CD4-positive, alpha-beta T cell (primary cell): ENCODE measurements at regions not wholly inside any gene's neighbourhood (a gene's known extent, or its start where the extent isn't known, plus 50 kb on each side); places are given as distances from the start of the nearest gene placed in this dataset.

Source experiments
- ATAC-seq: fragments of 200-7000 bp; cut with Tn5 transposase; one replicate; pipeline ENCODE4 v1.10.0; 2022; ENCODE audit warnings: mild to moderate bottlenecking; ENCODE audit not compliant: poor library complexity
- CTCF ChIA-PET: fragments of 350-600 bp; sonication (Branson Sonifier 250); formaldehyde crosslinking; loops from one replicate; lab custom pipeline; 2021; ENCODE audit warnings: antibody characterized with exemption, inconsistent platforms; lab: Charles Lee
- POLR2A ChIA-PET: fragments of 350-600 bp; sonication (Branson Sonifier 250); formaldehyde crosslinking; loops from one replicate; lab custom pipeline; 2021; ENCODE audit warnings: antibody characterized with exemption, inconsistent platforms; lab: Charles Lee
- DNase-seq, 14 experiments: peaks; one replicate each; pipeline ENCODE4 v3.0.0-alpha.2; 2013 to 2020; ENCODE audit warnings: mixed read lengths in 2 of 14
- H3K27ac ChIP-seq, 2 donors: one replicate each; pipeline versions ENCODE4 v1.5.1 to v1.7.0; 2013; ENCODE audit warnings: low read length in 2 of 2, low read depth in 1 of 2, mild to moderate bottlenecking in 1 of 2
- H3K27me3 ChIP-seq, 2 experiments: 1 replicate in 1 of 2; 2 replicates in 1 of 2; pipeline versions ENCODE4 v1.6.1 to v1.7.0; 2013; ENCODE audit warnings: low read length in 2 of 2, control low read depth in 1 of 2, mild to moderate bottlenecking in 1 of 2, moderate library complexity in 1 of 2; ENCODE audit not compliant: insufficient read depth in 2 of 2, control insufficient read depth in 1 of 2
- H3K36me3 ChIP-seq: one replicate; pipeline ENCODE4 v1.6.1; 2013; ENCODE audit warnings: low read length, control low read depth; ENCODE audit not compliant: insufficient read depth
- H3K4me1 ChIP-seq: one replicate; pipeline ENCODE4 v1.6.1; 2013; ENCODE audit warnings: low read length, control low read depth; ENCODE audit not compliant: insufficient read depth
- H3K4me3 ChIP-seq: one replicate; pipeline ENCODE4 v1.5.1; 2013; ENCODE audit warnings: mild to moderate bottlenecking, low read length, moderate library complexity
- H3K9me3 ChIP-seq, 2 experiments: 1 replicate in 1 of 2; 2 replicates in 1 of 2; pipeline versions ENCODE4 v1.6.1 to v1.7.0; 2013; ENCODE audit warnings: low read length in 2 of 2, mild to moderate bottlenecking in 2 of 2, control low read depth in 1 of 2, moderate library complexity in 1 of 2; ENCODE audit not compliant: control insufficient read depth in 1 of 2, insufficient read depth in 1 of 2
- H3K27ac Mint-ChIP-seq: one replicate; pipeline ENCODE4 v1.8.0; 2020; ENCODE audit warnings: mixed read lengths
- H3K27me3 Mint-ChIP-seq: one replicate; pipeline ENCODE4 v1.8.0; 2021; ENCODE audit warnings: mixed read lengths
- H3K36me3 Mint-ChIP-seq: one replicate; pipeline ENCODE4 v1.8.0; 2021; ENCODE audit warnings: low read depth, mixed read lengths
- H3K4me1 Mint-ChIP-seq: one replicate; pipeline ENCODE4 v1.8.0; 2021; ENCODE audit warnings: low read depth, mixed read lengths
- H3K4me3 Mint-ChIP-seq: one replicate; pipeline ENCODE4 v1.8.0; 2020; ENCODE audit warnings: mild to moderate bottlenecking, mixed read lengths
- H3K9me3 Mint-ChIP-seq: one replicate; pipeline ENCODE4 v1.8.0; 2020; ENCODE audit warnings: mixed read lengths
- CTCF ChIP-seq: fragments of 200-600 bp; IDR thresholded peaks from one replicate; pipeline ENCODE4 v1.8.0; 2022; ENCODE audit warnings: antibody characterized with exemption, mild to moderate bottlenecking
- intact Hi-C, 2 experiments: fragments of 100-400 bp; cut with DNase I in 1 of 2; cut with micrococcal nuclease in 1 of 2; formaldehyde crosslinking; loops; one replicate each; pipeline versions ENCODE4 v1.15.1 to v1.9.0; 2023 to 2025; cut with DNase I, micrococcal nuclease

GRCh38 chr17:79154951-79155585, 80.4 kb downstream of the ENGASE start:
- H3K27me3 ChIP-seq, result peaks cover 0 to 5% of the 10 kb centered on the region in 2 experiments
- TF ChIP-seq CTCF, result no peak
- CTCF ChIA-PET, result no interaction called here
- H3K27ac ChIP-seq, result no peak overlapping the region
- no peaks in the 10 kb centered on the region for H3K36me3 ChIP-seq
- no peaks in the 10 kb centered on the region for H3K4me1 ChIP-seq
- Mint-ChIP-seq H3K4me1 (peaks cover 4% of the 10 kb centered on the region), H3K27ac (no peak overlapping the region), H3K36me3 (no peaks in the 10 kb centered on the region), H3K9me3 (no peaks in the 10 kb centered on the region), H3K4me3 (no peak overlapping the region), H3K27me3 (no peaks in the 10 kb centered on the region)
- H3K9me3 ChIP-seq, result peaks cover 0 to 5% of the 10 kb centered on the region in 2 experiments
- intact Hi-C loops, result no loop called here
- ATAC-seq (no peak), DNase-seq (no peak)
- POLR2A ChIA-PET, result no interaction called here
- H3K4me3 ChIP-seq, result no peak overlapping the region

DNA sequence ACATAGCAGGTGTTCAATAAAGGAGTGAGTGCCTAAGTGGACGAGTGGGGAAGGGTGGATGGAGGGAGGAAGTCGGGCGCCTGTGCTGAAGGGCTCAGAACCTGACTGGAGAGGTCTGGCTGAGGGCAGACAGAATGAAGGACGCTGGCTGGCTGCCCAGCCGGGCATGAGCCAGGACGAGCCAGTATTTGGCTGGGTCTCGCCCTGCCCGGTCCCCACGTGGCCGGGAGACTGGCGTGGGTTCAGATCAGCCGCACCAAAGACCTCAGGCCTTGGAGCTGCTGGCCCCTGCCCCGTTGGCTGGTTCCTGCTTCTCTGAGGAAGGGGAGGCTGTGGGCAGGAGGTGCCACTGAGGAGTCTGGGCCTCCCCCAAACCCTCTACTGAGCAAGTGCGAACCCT, 79.8 kb downstream of the ENGASE start:
- no peak overlapping the region for H3K27ac Mint-ChIP-seq
- CTCF ChIA-PET, result no interaction called here
- Histone ChIP-seq H3K27me3 (peaks cover 0 to 5% of the 10 kb centered on the region in 2 experiments), H3K4me3 (no peak overlapping the region), H3K9me3 (no peaks in the 10 kb centered on the region), H3K36me3 (no peaks in the 10 kb centered on the region), H3K4me1 (no peaks in the 10 kb centered on the region), H3K27ac (no peak overlapping the region)
- ATAC-seq, result no peak
- H3K4me1 Mint-ChIP-seq, result peaks cover 4% of the 10 kb centered on the region
- no peaks in the 10 kb centered on the region for H3K9me3 Mint-ChIP-seq
- H3K27me3 Mint-ChIP-seq, result no peaks in the 10 kb centered on the region
- no peaks in the 10 kb centered on the region for H3K36me3 Mint-ChIP-seq
- POLR2A ChIA-PET, result no interaction called here
- intact Hi-C loops, result no loop called here
- DNase-seq, result no peak
- no peak overlapping the region for H3K4me3 Mint-ChIP-seq
- TF ChIP-seq CTCF, result no peak

DNA sequence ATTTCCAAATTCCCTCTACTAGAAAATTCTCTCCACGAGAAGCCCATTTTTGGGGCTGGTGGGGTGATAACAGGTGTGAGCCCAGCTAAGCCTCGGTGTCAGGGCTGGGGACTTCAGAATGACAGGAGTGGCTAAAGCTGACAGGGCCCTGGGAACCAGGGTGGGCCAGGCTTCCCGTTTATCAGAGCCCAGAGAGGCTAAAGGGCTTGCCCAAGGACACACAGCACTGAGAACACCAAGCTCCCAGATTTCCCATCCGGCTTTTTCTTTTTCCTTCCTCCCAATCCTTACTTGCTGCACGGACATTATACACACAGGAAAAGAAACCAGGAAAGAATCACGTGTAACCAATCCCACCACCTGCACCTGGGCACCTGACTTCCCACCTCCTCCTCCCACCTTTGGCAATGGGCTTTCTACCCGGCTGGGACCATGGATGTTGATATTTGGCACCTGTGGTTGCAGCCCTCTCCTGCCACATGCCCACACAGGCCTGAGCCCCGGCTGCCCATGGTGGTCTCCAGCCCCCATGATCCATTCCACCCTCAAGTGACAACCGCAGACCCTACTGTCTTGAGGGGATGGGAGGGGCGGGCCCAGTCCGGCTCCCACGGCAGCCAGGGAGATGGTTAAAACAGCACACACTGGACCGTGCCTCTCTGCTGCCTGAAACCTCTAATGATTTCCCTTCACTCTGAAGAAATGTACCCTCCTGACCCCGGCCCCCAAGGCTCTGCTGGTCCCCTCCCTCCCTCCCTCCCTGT, 78.9 kb downstream of the ENGASE start:
- ChIA-PET POLR2A (no interaction called here), CTCF (no interaction called here)
- H3K4me1 Mint-ChIP-seq, result peaks cover 4% of the 10 kb centered on the region
- no peaks in the 10 kb centered on the region for H3K36me3 Mint-ChIP-seq
- Histone ChIP-seq H3K4me1 (no peaks in the 10 kb centered on the region), H3K9me3 (no peaks in the 10 kb centered on the region), H3K27me3 (peaks cover 0 to 5% of the 10 kb centered on the region in 2 experiments), H3K27ac (no peak overlapping the region), H3K36me3 (no peaks in the 10 kb centered on the region), H3K4me3 (no peak overlapping the region)
- ATAC-seq (no peak), DNase-seq (no peak)
- TF ChIP-seq CTCF, result no peak
- H3K27ac Mint-ChIP-seq, result no peak overlapping the region
- intact Hi-C loops, result no loop called here
- H3K9me3 Mint-ChIP-seq, result no peaks in the 10 kb centered on the region
- H3K27me3 Mint-ChIP-seq, result no peaks in the 10 kb centered on the region
- no peak overlapping the region for H3K4me3 Mint-ChIP-seq
